Neutrophil (primary cell): ENCODE measurements at regions not wholly inside any gene's neighbourhood (a gene's known extent, or its start where the extent isn't known, plus 50 kb on each side); places are given as distances from the start of the nearest gene placed in this dataset.

Experiments
- H3K27ac ChIP-seq: fragments of 200-600 bp; sonication (generic); 2 replicates; pipeline ENCODE4 v1.5.1; 2016; ENCODE audit warnings: mild to moderate bottlenecking, moderate library complexity
- H3K27me3 ChIP-seq: fragments of 200-600 bp; sonication (generic); 2 replicates; pipeline ENCODE4 v1.6.0; 2016; ENCODE audit warnings: mild to moderate bottlenecking
- H3K36me3 ChIP-seq: fragments of 200-600 bp; sonication (generic); 2 replicates; pipeline ENCODE4 v1.5.1; 2017
- H3K4me1 ChIP-seq, 2 experiments: fragments of 200-600 bp in 1 of 2; sonication (generic) in 1 of 2; 1 replicate in 1 of 2; 2 replicates in 1 of 2; pipeline versions ENCODE4 v1.5.1 to v1.6.1; 2013 to 2016; ENCODE audit warnings: low read depth in 1 of 2, low read length in 1 of 2, mild to moderate bottlenecking in 1 of 2, moderate library complexity in 1 of 2; ENCODE audit not compliant: control insufficient read depth in 1 of 2, insufficient read depth in 1 of 2
- H3K4me3 ChIP-seq, 2 experiments: fragments of 200-600 bp in 1 of 2; sonication (generic) in 1 of 2; 1 replicate in 1 of 2; 2 replicates in 1 of 2; pipeline ENCODE4 v1.5.1; 2013 to 2016; ENCODE audit warnings: low read depth in 1 of 2, low read length in 1 of 2, mild to moderate bottlenecking in 1 of 2, moderate library complexity in 1 of 2
- H3K9me3 ChIP-seq: fragments of 200-600 bp; sonication (generic); 2 replicates; pipeline ENCODE4 v1.5.1; 2016
- CTCF ChIP-seq: fragments of 200-600 bp; sonication (generic); IDR thresholded peaks from 2 replicates; pipeline ENCODE4 v1.5.1; 2016; ENCODE audit warnings: antibody characterized with exemption

GRCh38 chr4:111664308-111664945 is 480.8 kb upstream of the FAM241A start:
- TF ChIP-seq CTCF: no peak
- H3K36me3 ChIP-seq: no peaks in the 10 kb centered on the region

GRCh38 chr4:111666826-111667360 is 478.4 kb upstream of the FAM241A start:
- no peak overlapping the region for H3K27ac ChIP-seq
- no peaks in the 10 kb centered on the region for H3K9me3 ChIP-seq
- H3K4me1 ChIP-seq: no peaks in the 10 kb centered on the region
- no peaks in the 10 kb centered on the region for H3K36me3 ChIP-seq
- TF ChIP-seq CTCF: no peak
- no peak overlapping the region for H3K4me3 ChIP-seq
- no peaks in the 10 kb centered on the region for H3K27me3 ChIP-seq

More at GRCh38 chr4:111664308-111664945, 480.8 kb upstream of the FAM241A start:
- Histone ChIP-seq H3K4me3 (no peak overlapping the region), H3K27me3 (no peaks in the 10 kb centered on the region), H3K27ac (no peak overlapping the region), H3K4me1 (no peaks in the 10 kb centered on the region), H3K9me3 (no peaks in the 10 kb centered on the region)

GRCh38 chr4:111671756-111672155 is 473.5 kb upstream of the FAM241A start:
- Histone ChIP-seq H3K4me3 (no peak overlapping the region), H3K27me3 (no peaks in the 10 kb centered on the region), H3K27ac (no peak overlapping the region), H3K36me3 (no peaks in the 10 kb centered on the region), H3K4me1 (no peaks in the 10 kb centered on the region), H3K9me3 (no peaks in the 10 kb centered on the region)
- TF ChIP-seq CTCF: no peak

- H3K36me3 ChIP-seq: no peaks in the 10 kb centered on the region
- no peaks in the 10 kb centered on the region for H3K9me3 ChIP-seq
- no peaks in the 10 kb centered on the region for H3K27me3 ChIP-seq
- no peaks in the 10 kb centered on the region for H3K4me1 ChIP-seq
- H3K27ac ChIP-seq: no peak overlapping the region
- H3K4me3 ChIP-seq: no peak overlapping the region
- no peak for TF ChIP-seq CTCF
These were observed 469.5 kb upstream of the FAM241A start for GRCh38 chr4:111675746-111676145.

GRCh38 chr4:111676533-111676932 is 468.7 kb upstream of the FAM241A start:
- H3K27ac ChIP-seq: no peak overlapping the region
- TF ChIP-seq CTCF: no peak
- H3K27me3 ChIP-seq: no peaks in the 10 kb centered on the region
- no peaks in the 10 kb centered on the region for H3K36me3 ChIP-seq
- no peak overlapping the region for H3K4me3 ChIP-seq
- no peaks in the 10 kb centered on the region for H3K4me1 ChIP-seq
- H3K9me3 ChIP-seq: no peaks in the 10 kb centered on the region
